ENCODE measurements at regions not wholly inside any gene's neighbourhood (a gene's known extent, or its start where the extent isn't known, plus 50 kb on each side); places are given as distances from the start of the nearest gene placed in this dataset.
"Not testable (repeated sequence)": the region's sequence is repeated elsewhere in the genome, so short reads cannot be mapped to it uniquely, and the experiment has no call there.

DNA sequence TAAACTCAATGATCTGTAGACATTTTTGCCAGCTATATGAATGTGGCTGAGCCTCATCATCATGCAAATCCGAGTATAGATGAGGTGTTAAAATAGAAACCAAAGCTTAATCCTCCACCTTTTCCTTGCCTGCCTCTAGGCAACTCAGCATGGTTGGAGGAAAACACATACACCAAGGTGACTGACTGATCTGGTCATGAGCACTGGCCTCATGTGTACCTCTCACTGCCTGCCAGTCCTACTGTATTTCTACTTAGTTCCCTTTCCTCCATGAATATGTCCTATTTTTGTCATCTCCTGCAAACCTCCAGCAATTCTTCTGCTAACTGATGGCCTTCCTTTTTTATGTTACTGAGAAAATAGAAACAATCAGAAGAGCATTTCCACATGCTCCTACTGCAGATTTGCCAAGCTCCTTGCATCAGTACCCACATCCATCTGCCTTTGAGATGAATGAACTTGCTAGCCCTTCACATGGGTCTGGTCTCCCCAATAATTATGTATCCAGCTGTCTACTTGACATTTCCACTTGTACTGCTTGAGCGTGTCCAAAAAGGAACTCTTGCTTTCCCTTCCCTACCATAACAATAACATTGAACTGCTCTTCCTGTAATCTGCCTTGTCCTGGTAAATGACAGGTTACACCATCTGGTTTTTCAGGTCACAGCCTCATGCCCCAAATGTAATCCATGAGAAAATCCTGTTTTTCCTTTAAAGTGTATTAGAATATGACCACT is 90.1 kb upstream of the GARIN1A start:
- not testable (repeated sequence) for H3K79me2 ChIP-seq (replicated peaks; ENCODE audit: insufficient read depth, low read length); H3K4me2 ChIP-seq (ENCODE audit: low read length); H3K9ac ChIP-seq (ENCODE audit: low read length); H3K36me3 ChIP-seq (ENCODE audit: insufficient read depth, low read length); H3K9me2 ChIP-seq (ENCODE audit: insufficient read depth, low read length); H3K9me3 ChIP-seq (ENCODE audit: low read length); H3K27ac ChIP-seq (ENCODE audit: low read length); H4K20me1 ChIP-seq (ENCODE audit: insufficient read depth); H3K4me3 ChIP-seq (ENCODE audit: low read length); H3K27me3 ChIP-seq (ENCODE audit: insufficient read depth, low read depth, low read length); H3F3A ChIP-seq (ENCODE audit: insufficient read depth, low read length, poor library complexity, severe bottlenecking); H2AFZ ChIP-seq (ENCODE audit: low read depth, low read length)

GRCh38 chr7:128586715-128587114 is 85.4 kb upstream of the GARIN1A start:
- H3K27me3 ChIP-seq (ENCODE audit: insufficient read depth, low read depth, low read length); H3K9me2 ChIP-seq (ENCODE audit: insufficient read depth, low read length); H3K27ac ChIP-seq (ENCODE audit: low read length); H3K79me2 ChIP-seq (replicated peaks; ENCODE audit: insufficient read depth, low read length); H3K4me3 ChIP-seq (ENCODE audit: low read length); H2AFZ ChIP-seq (ENCODE audit: low read depth, low read length); H3K4me2 ChIP-seq (ENCODE audit: low read length); H3F3A ChIP-seq (ENCODE audit: insufficient read depth, low read length, poor library complexity, severe bottlenecking); H3K9ac ChIP-seq (ENCODE audit: low read length); H4K20me1 ChIP-seq (ENCODE audit: insufficient read depth); H3K36me3 ChIP-seq (ENCODE audit: insufficient read depth, low read length); H3K9me3 ChIP-seq (ENCODE audit: low read length): not testable (repeated sequence)

DNA sequence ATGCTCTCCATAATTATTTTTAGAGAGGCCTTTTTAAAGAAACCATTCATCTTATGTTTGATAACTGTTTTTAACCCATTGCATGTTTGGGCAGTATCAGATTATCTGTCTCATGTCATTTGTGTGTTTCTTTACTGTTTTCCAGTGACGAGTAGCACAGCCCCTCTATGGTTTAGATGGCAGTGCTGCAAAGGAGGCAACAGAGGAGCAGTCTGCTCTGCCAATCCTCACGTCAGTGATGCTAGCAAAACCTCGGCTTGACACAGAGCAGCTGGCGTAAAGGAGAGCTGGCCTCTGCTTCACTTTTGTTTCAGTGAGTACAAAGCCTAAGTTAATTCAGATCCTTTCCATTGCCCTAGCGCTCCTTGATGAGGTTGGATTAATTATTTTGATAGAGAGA is 80.4 kb upstream of the GARIN1A start:
- no peak overlapping the region for H2AFZ ChIP-seq (ENCODE audit: low read depth, low read length)
- no peaks in the 10 kb centered on the region for H3K27me3 ChIP-seq (ENCODE audit: insufficient read depth, low read depth, low read length)
- no peaks in the 10 kb centered on the region for H3K36me3 ChIP-seq (ENCODE audit: insufficient read depth, low read length)
- H3K9ac ChIP-seq (ENCODE audit: low read length) = no peak overlapping the region
- no peaks in the 10 kb centered on the region for H3K9me2 ChIP-seq (ENCODE audit: insufficient read depth, low read length)
- H3K79me2 ChIP-seq (replicated peaks; ENCODE audit: insufficient read depth, low read length) = no peaks in the 10 kb centered on the region
- H3K9me3 ChIP-seq (ENCODE audit: low read length) = no peaks in the 10 kb centered on the region
- no peak overlapping the region for H3K4me2 ChIP-seq (ENCODE audit: low read length)
- no peaks in the 10 kb centered on the region for H3F3A ChIP-seq (ENCODE audit: insufficient read depth, low read length, poor library complexity, severe bottlenecking)
- no peak overlapping the region for H3K27ac ChIP-seq (ENCODE audit: low read length)
- H3K4me3 ChIP-seq (ENCODE audit: low read length) = no peak overlapping the region
- no peaks in the 10 kb centered on the region for H4K20me1 ChIP-seq (ENCODE audit: insufficient read depth)
- TF ChIP-seq RAD21 (conservative IDR thresholded peaks at IDR 0.05) (no peak), EZH2 (IDR thresholded peaks at IDR 0.05; ENCODE audit: borderline replicate concordance, insufficient read depth, low read length, poor library complexity, severe bottlenecking) (no peak), REST (IDR thresholded peaks at IDR 0.05; ENCODE audit: borderline replicate concordance) (no peak)

- H3K4me3 ChIP-seq (ENCODE audit: low read length); H3K27ac ChIP-seq (ENCODE audit: low read length): not testable (repeated sequence)
Measured at GRCh38 chr7:128592209-128592608, 79.9 kb upstream of the GARIN1A start.

DNA sequence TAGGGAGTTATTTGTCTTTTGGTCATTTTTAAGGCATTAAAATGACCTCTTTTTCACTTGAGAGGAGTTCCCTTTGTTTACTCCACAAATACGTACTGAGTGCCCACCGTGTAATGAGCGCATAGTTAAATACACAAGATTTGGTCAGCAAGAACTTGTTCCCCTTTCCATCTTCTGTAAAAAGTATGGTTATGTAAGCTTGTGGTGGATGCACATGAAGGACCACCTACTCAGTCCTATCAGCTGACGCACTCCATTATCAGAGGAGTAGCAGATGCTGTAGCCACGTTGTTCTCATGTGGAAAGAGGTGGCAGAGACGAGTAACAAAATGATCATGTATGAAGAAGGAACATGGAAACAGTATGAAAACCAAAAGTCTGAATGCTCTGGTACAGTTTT is 78.0 kb upstream of the GARIN1A start:
- not testable (repeated sequence) for H3K79me2 ChIP-seq (replicated peaks; ENCODE audit: insufficient read depth, low read length); H3K27ac ChIP-seq (ENCODE audit: low read length); H2AFZ ChIP-seq (ENCODE audit: low read depth, low read length)

More at GRCh38 chr7:128592209-128592608, 79.9 kb upstream of the GARIN1A start:
- H3K9me2 ChIP-seq (ENCODE audit: insufficient read depth, low read length); H3K36me3 ChIP-seq (ENCODE audit: insufficient read depth, low read length); H3K79me2 ChIP-seq (replicated peaks; ENCODE audit: insufficient read depth, low read length); H4K20me1 ChIP-seq (ENCODE audit: insufficient read depth); H2AFZ ChIP-seq (ENCODE audit: low read depth, low read length); H3F3A ChIP-seq (ENCODE audit: insufficient read depth, low read length, poor library complexity, severe bottlenecking); H3K27me3 ChIP-seq (ENCODE audit: insufficient read depth, low read depth, low read length); H3K9me3 ChIP-seq (ENCODE audit: low read length); H3K4me2 ChIP-seq (ENCODE audit: low read length); H3K9ac ChIP-seq (ENCODE audit: low read length): not testable (repeated sequence)

DNA sequence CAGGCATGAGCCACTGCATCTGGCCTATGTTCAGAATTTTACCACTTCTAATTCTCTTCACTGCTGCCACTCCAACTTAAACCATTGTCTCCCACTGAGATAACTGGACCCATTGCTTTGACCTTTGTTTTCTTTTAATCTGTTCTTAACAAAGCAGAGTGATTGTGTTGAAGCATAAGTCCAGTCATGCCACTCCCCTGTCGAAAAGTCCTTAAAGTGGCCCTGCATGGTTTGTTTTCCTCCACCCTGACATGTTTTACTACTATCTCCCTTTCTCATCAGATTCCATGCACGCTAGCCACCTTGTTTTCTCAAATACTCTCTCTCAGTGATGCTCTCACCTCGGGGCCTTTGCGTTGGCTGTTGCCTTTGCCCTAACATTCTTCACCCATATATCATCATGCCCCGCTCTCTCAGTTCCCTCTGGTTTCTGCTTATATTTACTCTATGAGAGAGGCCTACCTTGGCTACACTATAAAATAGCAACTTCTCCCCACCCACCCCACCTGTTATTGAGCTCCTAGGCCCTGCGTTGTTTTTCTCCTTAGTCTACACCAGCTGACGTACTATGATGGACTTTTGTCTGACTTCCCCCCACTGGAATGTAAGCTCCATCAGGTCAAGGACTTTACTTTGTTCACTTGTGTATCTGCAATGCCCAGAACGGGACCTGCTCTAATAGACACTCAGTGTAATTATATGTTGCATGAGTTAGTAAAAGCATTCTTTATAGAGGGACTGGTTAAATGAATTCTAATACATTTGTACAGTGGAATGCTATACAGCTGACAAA is 75.6 kb upstream of the GARIN1A start:
- not testable (repeated sequence) for H3K9me3 ChIP-seq (ENCODE audit: low read length); H4K20me1 ChIP-seq (ENCODE audit: insufficient read depth); H3K4me3 ChIP-seq (ENCODE audit: low read length); H3K27ac ChIP-seq (ENCODE audit: low read length); H3F3A ChIP-seq (ENCODE audit: insufficient read depth, low read length, poor library complexity, severe bottlenecking); H3K36me3 ChIP-seq (ENCODE audit: insufficient read depth, low read length); H3K9me2 ChIP-seq (ENCODE audit: insufficient read depth, low read length); H3K9ac ChIP-seq (ENCODE audit: low read length); H3K27me3 ChIP-seq (ENCODE audit: insufficient read depth, low read depth, low read length); H3K4me2 ChIP-seq (ENCODE audit: low read length); H2AFZ ChIP-seq (ENCODE audit: low read depth, low read length); H3K79me2 ChIP-seq (replicated peaks; ENCODE audit: insufficient read depth, low read length)

More for the DNA sequence above, 78.0 kb upstream of the GARIN1A start:
- H3K9me3 ChIP-seq (ENCODE audit: low read length); H3K4me2 ChIP-seq (ENCODE audit: low read length); H3K4me3 ChIP-seq (ENCODE audit: low read length); H3K9ac ChIP-seq (ENCODE audit: low read length); H3F3A ChIP-seq (ENCODE audit: insufficient read depth, low read length, poor library complexity, severe bottlenecking); H4K20me1 ChIP-seq (ENCODE audit: insufficient read depth); H3K9me2 ChIP-seq (ENCODE audit: insufficient read depth, low read length); H3K27me3 ChIP-seq (ENCODE audit: insufficient read depth, low read depth, low read length); H3K36me3 ChIP-seq (ENCODE audit: insufficient read depth, low read length): not testable (repeated sequence)

Data from neural cell (in vitro differentiated cells).